LNCaP clone FGC (cell line): ENCODE measurements at regions not wholly inside any gene's neighbourhood (a gene's known extent, or its start where the extent isn't known, plus 50 kb on each side); places are given as distances from the start of the nearest gene placed in this dataset.

Experiments used
- DNase-seq: peaks from one replicate; pipeline ENCODE4 v3.0.0-alpha.2; 2011; ENCODE audit warnings: low read depth
- H3K4me3 ChIP-seq: 2 replicates; pipeline ENCODE4 v1.5.1; 2011; ENCODE audit warnings: mild to moderate bottlenecking, low read depth, low read length, control low read depth
- CTCF ChIP-seq: IDR thresholded peaks from 2 replicates; pipeline ENCODE4 v1.5.1; 2012; ENCODE audit warnings: mild to moderate bottlenecking; ENCODE audit not compliant: control insufficient read depth, insufficient read depth; ENCODE audit errors: extremely low read depth

DNA sequence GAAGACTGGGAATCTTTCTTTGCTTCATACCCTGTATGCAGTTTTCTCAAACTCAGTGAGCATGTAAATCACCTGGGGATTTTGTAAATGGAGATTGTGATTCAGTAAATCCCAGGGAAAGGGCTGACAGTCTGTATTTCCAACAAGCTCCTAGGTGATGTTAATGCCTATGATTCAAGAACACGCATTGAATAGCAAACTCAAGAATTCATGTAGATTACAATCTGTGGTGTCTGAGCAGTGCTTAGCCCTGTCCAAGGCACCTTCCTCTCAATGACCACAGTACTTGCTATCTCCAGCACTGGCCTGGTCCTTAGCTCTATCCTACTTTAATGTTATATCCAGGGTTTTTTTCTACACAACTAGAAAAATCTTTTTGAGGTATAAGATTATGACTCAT, 721.4 kb upstream of the MEF2C start:
- H3K4me3 ChIP-seq: no peak overlapping the region
- TF ChIP-seq CTCF: no peak
- DNase-seq: no peak

DNA sequence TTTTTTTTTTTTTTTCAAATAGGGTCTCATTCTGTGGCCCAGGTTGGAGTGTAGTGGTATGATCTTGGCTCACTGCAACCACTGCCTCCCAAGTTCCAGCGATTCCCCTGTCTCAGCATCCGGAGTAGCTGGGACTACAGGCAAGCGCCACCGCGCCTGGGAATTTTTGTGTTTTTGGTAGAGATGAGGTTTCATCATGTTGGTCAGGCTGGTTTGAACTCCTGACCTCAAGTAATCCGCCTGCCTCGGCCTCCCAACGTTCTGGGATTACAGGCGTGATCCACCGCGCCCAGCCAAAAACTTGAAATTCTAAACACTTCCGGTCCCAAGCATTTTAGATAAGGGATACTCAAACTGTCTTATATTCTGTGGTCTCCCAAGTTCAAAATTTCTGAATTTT, 718.9 kb upstream of the MEF2C start:
- TF ChIP-seq CTCF: no peak
- no peak overlapping the region for H3K4me3 ChIP-seq
- DNase-seq: no peak

- no peak for DNase-seq
- no peak for TF ChIP-seq CTCF
- H3K4me3 ChIP-seq: no peak overlapping the region
Observed at GRCh38 chr5:89597878-89598277, 714.9 kb upstream of the MEF2C start.

- no peak for DNase-seq
- H3K4me3 ChIP-seq: no peak overlapping the region
- no peak for TF ChIP-seq CTCF
Observed at GRCh38 chr5:89596821-89597220, 713.8 kb upstream of the MEF2C start.

GRCh38 chr5:89595056-89595455, 712.1 kb upstream of the MEF2C start:
- H3K4me3 ChIP-seq: no peak overlapping the region
- TF ChIP-seq CTCF: no peak
- no peak for DNase-seq

DNA sequence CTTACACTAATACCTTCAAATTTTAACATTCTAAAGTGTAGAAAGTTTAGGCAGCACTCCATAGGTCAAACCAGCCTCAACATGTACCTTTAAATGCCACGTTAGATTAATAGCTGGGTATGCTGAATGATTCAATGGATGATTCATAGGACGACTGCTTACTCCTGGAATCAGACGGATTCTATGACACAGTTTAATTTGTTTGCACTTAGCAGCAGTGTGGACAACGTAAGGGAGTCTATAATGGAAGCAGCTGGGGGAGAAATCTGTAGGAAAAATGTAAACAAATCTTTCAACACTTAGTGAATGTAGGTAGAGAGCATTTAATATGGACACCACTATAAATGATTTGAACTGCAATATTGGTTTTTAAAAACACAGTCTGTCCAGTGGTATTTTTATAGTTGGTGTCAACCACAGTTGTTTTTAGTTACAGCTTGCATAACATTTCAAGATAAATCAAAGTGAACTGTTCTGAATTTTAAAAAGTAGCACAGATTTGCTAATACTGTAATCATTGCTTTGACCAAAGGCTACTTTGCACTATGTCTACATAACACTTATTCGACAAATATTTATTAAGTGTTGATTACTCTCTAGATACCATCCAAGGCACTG, 701.5 kb upstream of the MEF2C start:
- no peak overlapping the region for H3K4me3 ChIP-seq
- no peak for DNase-seq
- no peak for TF ChIP-seq CTCF

- no peak for DNase-seq
- no peak overlapping the region for H3K4me3 ChIP-seq
- no peak for TF ChIP-seq CTCF
Observed at GRCh38 chr5:89583534-89583933, 700.5 kb upstream of the MEF2C start.
